ENCODE measurements at regions not wholly inside any gene's neighbourhood (a gene's known extent, or its start where the extent isn't known, plus 50 kb on each side); places are given as distances from the start of the nearest gene placed in this dataset.
"Not testable (repeated sequence)": the region's sequence is repeated elsewhere in the genome, so short reads cannot be mapped to it uniquely, and the experiment has no call there.

- DNase-seq, result no peak
These were observed 1545.7 kb upstream of the TENM4 start for GRCh38 chr11:80986421-80987074.

GRCh38 chr11:80980227-80980626, 1539.4 kb upstream of the TENM4 start:
- DNase-seq, result no peak

GRCh38 chr11:80973786-80974185, 1533.0 kb upstream of the TENM4 start:
- no peak for DNase-seq

GRCh38 chr11:80970037-80970436, 1529.2 kb upstream of the TENM4 start:
- DNase-seq, result no peak

GRCh38 chr11:80967649-80968048, 1526.8 kb upstream of the TENM4 start:
- DNase-seq, result no peak

- no peak for DNase-seq
These were observed 1519.7 kb upstream of the TENM4 start for GRCh38 chr11:80960381-80961029.

GRCh38 chr11:80959751-80960150, 1518.9 kb upstream of the TENM4 start:
- no peak for DNase-seq

- no peak for DNase-seq
These were observed 1518.2 kb upstream of the TENM4 start for GRCh38 chr11:80958987-80959386.

GRCh38 chr11:80958361-80958760, 1517.5 kb upstream of the TENM4 start:
- DNase-seq, result no peak

GRCh38 chr11:80955588-80955987, 1514.8 kb upstream of the TENM4 start:
- DNase-seq, result no peak

- DNase-seq, result no peak
These were observed 1508.0 kb upstream of the TENM4 start for GRCh38 chr11:80948781-80949180.

GRCh38 chr11:80944758-80945157, 1503.9 kb upstream of the TENM4 start:
- no peak for DNase-seq

- no peak for DNase-seq
These were observed 1502.4 kb upstream of the TENM4 start for GRCh38 chr11:80943226-80943625.

- no peak for DNase-seq
These were observed 1497.0 kb upstream of the TENM4 start for GRCh38 chr11:80937842-80938241.

- no peak for DNase-seq
These were observed 1489.2 kb upstream of the TENM4 start for GRCh38 chr11:80930038-80930437.

- DNase-seq, result no peak
These were observed 1488.4 kb upstream of the TENM4 start for GRCh38 chr11:80929031-80929805.

GRCh38 chr11:80925321-80925720, 1484.5 kb upstream of the TENM4 start:
- no peak for DNase-seq

GRCh38 chr11:80921310-80921709, 1480.5 kb upstream of the TENM4 start:
- not testable (repeated sequence) for DNase-seq

GRCh38 chr11:80916173-80916798, 1475.5 kb upstream of the TENM4 start:
- DNase-seq, result no peak

GRCh38 chr11:80914311-80914710, 1473.5 kb upstream of the TENM4 start:
- DNase-seq, result no peak

- DNase-seq, result no peak
These were observed 1470.8 kb upstream of the TENM4 start for GRCh38 chr11:80911666-80912065.

GRCh38 chr11:80900265-80900664, 1459.4 kb upstream of the TENM4 start:
- DNase-seq, result no peak

- no peak for DNase-seq
These were observed 1458.6 kb upstream of the TENM4 start for GRCh38 chr11:80899381-80899780.

- no peak for DNase-seq
These were observed 1458.1 kb upstream of the TENM4 start for GRCh38 chr11:80898910-80899309.
